ENCODE measurements at regions not wholly inside any gene's neighbourhood (a gene's known extent, or its start where the extent isn't known, plus 50 kb on each side); places are given as distances from the start of the nearest gene placed in this dataset.

- DNase-seq (ENCODE audit: low spot score), result no peak
- Histone ChIP-seq H3K4me3 (no peak overlapping the region), H3K4me1 (replicated peaks) (no peaks in the 10 kb centered on the region), H3K27me3 (replicated peaks; ENCODE audit: insufficient read depth) (no peaks in the 10 kb centered on the region), H3K9me3 (no peaks in the 10 kb centered on the region), H3K27ac (no peak overlapping the region), H3K36me3 (no peaks in the 10 kb centered on the region)
- 89% methylated on average over 5 of the region's 5 CpGs for WGBS
- intact Hi-C loops (cut with DNase I), result no loop called here
- TF ChIP-seq POLR2AphosphoS5 (IDR thresholded peaks at IDR 0.05), result no peak
- no peak for TF ChIP-seq CTCF (IDR thresholded peaks at IDR 0.05)
- no peak for TF ChIP-seq POLR2A (IDR thresholded peaks at IDR 0.05)
Measured at GRCh38 chr5:17146280-17146841, 71.1 kb upstream of the BASP1 start.

- Histone ChIP-seq H3K27ac (no peak overlapping the region), H3K36me3 (no peaks in the 10 kb centered on the region), H3K9me3 (no peaks in the 10 kb centered on the region), H3K27me3 (replicated peaks; ENCODE audit: insufficient read depth) (no peaks in the 10 kb centered on the region), H3K4me1 (replicated peaks) (no peaks in the 10 kb centered on the region), H3K4me3 (no peak overlapping the region)
- no peak for DNase-seq (ENCODE audit: low spot score)
- intact Hi-C loops (cut with DNase I), result no loop called here
- 93% methylated on average over 9 of the region's 9 CpGs for WGBS
- TF ChIP-seq POLR2A (IDR thresholded peaks at IDR 0.05), result no peak
- TF ChIP-seq CTCF (IDR thresholded peaks at IDR 0.05), result no peak
- TF ChIP-seq POLR2AphosphoS5 (IDR thresholded peaks at IDR 0.05), result no peak
Measured at GRCh38 chr5:17147170-17147569, 70.3 kb upstream of the BASP1 start.

GRCh38 chr5:17147617-17148016, 69.8 kb upstream of the BASP1 start:
- 94% methylated on average over 6 of the region's 6 CpGs for WGBS
- Histone ChIP-seq H3K36me3 (no peaks in the 10 kb centered on the region), H3K27me3 (replicated peaks; ENCODE audit: insufficient read depth) (no peaks in the 10 kb centered on the region), H3K9me3 (no peaks in the 10 kb centered on the region), H3K4me3 (no peak overlapping the region), H3K27ac (no peak overlapping the region), H3K4me1 (replicated peaks) (no peaks in the 10 kb centered on the region)
- TF ChIP-seq POLR2AphosphoS5 (IDR thresholded peaks at IDR 0.05) (no peak), POLR2A (IDR thresholded peaks at IDR 0.05) (no peak), CTCF (IDR thresholded peaks at IDR 0.05) (no peak)
- DNase-seq (ENCODE audit: low spot score), result no peak
- intact Hi-C loops (cut with DNase I), result no loop called here

- no peak overlapping the region for H3K4me3 ChIP-seq
- H3K27ac ChIP-seq, result no peak overlapping the region
- no peaks in the 10 kb centered on the region for H3K4me1 ChIP-seq (replicated peaks)
- no peaks in the 10 kb centered on the region for H3K27me3 ChIP-seq (replicated peaks; ENCODE audit: insufficient read depth)
- 86% methylated on average over 1 of the region's 1 CpG for WGBS
- no peaks in the 10 kb centered on the region for H3K9me3 ChIP-seq
- no peaks in the 10 kb centered on the region for H3K36me3 ChIP-seq
- TF ChIP-seq CTCF (IDR thresholded peaks at IDR 0.05) (no peak), POLR2A (IDR thresholded peaks at IDR 0.05) (no peak), POLR2AphosphoS5 (IDR thresholded peaks at IDR 0.05) (no peak)
- no peak for DNase-seq (ENCODE audit: low spot score)
- intact Hi-C loops (cut with DNase I), result no loop called here
Measured at GRCh38 chr5:17148481-17148880, 69.0 kb upstream of the BASP1 start.

- DNase-seq (ENCODE audit: low spot score), result no peak
- intact Hi-C loops (cut with DNase I), result no loop called here
- Histone ChIP-seq H3K4me1 (replicated peaks) (no peaks in the 10 kb centered on the region), H3K27ac (no peak overlapping the region), H3K27me3 (replicated peaks; ENCODE audit: insufficient read depth) (no peaks in the 10 kb centered on the region), H3K4me3 (no peak overlapping the region), H3K9me3 (no peaks in the 10 kb centered on the region), H3K36me3 (no peaks in the 10 kb centered on the region)
- TF ChIP-seq POLR2A (IDR thresholded peaks at IDR 0.05), result no peak
- no peak for TF ChIP-seq POLR2AphosphoS5 (IDR thresholded peaks at IDR 0.05)
- TF ChIP-seq CTCF (IDR thresholded peaks at IDR 0.05), result no peak
Measured at GRCh38 chr5:17149786-17150185, 67.6 kb upstream of the BASP1 start.

Measured in prostate gland (tissue), 2 donors.